NCI-H2171 (cell line): ENCODE measurements at regions not wholly inside any gene's neighbourhood (a gene's known extent, or its start where the extent isn't known, plus 50 kb on each side); places are given as distances from the start of the nearest gene placed in this dataset.
"Not testable (repeated sequence)": the region's sequence is repeated elsewhere in the genome, so short reads cannot be mapped to it uniquely, and the experiment has no call there.

Experiments
- DNase-seq: peaks from one replicate; lab custom pipeline; 2025; lab: John Stamatoyannopoulos, UW

DNA sequence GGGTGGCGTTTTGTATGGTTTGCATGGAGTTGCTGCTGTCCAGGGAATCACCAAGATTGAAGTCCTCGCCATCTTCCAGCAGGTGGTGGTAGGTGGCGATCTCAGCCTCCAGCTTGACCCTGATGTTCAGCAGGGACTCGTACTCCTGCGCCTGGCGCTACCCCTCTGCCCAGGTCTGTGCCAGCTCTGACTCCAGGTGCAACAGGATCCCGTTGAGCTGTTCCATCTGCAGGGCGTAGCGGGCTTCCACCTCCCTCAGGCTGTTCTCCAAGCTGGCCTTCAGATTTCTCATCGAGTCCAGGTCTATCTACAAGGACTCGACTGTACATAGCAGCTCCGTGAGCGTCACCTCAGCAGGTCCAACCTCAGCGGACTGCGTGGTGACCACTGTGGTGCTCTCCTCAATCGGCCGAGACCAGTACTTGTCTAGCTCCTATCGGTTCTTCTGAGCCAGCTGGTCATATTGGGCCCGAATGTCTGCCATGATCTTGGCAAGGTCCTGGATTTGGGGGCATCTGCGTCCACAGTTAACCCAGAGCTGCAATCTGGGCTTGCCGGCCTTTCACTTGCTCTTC is 1584.8 kb upstream of the ACO1 start:
- no peak for DNase-seq

DNA sequence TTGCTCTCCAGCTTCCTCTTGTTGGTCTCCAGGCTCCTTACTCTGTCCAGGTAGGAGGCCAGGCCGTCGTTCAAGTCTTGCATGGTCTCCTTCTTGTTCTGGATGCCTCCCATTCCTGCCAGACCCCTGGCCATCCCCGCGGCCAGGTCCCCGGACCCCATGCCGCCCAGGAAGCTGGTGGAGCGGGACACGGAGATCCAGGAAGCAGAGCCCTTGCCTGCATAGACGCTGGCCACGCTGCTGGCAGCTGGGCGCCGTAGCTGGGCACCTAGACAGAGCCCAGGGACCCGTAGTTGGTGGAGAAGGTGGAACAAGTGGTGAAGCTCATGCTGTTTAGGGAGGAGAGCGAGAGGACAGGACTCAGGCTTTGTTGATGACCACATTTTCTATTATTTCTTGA is 1584.0 kb upstream of the ACO1 start:
- DNase-seq, result no peak

DNA sequence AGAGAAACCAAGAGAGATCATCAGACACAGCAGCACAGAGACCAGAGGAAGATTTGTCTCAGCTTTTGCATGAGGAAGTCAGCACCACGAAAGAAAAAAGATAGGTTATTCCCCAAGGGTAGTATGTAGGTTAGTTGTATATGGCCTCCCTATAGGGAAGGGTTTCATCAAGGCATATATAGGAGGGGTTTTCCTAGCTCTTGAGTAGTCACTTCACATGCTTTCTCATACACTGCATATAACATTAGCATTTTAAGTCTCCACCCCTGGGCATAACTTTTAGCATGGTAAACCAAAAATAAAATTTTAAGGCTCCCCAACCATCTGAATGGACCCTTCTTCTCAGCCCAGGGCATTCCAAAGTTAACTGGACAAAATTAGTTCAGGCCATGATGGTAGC is 1571.6 kb upstream of the ACO1 start:
- no peak for DNase-seq

DNA sequence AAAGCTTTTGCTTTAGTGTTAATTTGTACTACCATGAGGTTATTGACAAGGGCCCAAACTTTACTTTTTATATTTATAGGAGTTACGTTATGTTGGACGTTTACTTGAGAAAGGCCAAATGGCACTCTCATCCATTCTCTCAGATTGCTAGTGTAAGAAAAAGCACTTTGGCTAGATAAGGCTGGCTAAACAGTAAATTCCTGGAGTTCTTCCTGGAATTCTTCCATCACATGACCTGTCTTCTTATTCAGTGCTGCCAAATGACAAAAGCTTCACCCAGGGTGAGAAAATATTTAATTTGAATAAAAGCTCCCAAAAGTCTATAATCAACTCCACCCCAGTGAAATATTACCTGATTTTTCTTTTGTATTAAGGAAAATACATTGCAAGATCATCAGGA is 1568.9 kb upstream of the ACO1 start:
- DNase-seq, result no peak

GRCh38 chr9:30845136-30845535 is 1539.3 kb upstream of the ACO1 start:
- DNase-seq, result no peak

DNA sequence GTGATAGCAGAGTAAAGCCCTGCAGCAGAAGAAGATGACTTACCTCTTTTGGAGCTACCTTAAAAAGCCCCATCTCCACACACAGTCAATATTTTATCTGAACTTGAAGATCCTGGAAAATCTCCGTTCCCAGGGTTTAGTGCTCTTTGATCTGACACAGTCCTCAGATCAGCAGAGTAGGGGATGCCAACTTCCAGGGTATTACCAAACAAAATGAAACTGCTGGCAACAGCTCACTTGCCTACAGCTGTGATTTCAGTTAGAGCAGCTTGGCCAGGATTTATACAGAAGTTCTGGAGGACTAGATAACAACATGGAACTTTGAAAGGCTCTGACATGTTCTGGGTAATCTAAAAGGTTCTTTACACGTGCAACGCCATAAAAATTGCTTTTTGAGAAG is 1537.8 kb upstream of the ACO1 start:
- DNase-seq, result no peak

GRCh38 chr9:30851600-30851999 is 1532.8 kb upstream of the ACO1 start:
- no peak for DNase-seq

DNA sequence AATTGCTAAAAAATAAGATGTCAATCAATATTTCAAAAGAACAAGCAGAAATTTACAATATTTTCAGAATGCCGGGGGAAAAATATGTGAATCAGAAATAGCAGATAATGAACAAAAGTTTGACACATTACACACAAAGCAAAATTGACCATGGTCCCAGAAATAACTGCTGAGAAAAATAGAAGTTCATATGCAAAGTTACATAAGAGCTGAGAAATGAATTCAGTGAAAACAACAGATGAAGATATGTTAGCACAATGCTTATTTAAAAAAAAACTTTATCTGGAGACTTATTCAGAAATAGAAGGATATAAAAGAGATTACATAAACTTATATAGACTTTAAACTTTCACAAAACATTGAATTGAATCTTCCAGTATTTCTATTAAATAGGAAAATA is 1483.7 kb upstream of the ACO1 start:
- no peak for DNase-seq

DNA sequence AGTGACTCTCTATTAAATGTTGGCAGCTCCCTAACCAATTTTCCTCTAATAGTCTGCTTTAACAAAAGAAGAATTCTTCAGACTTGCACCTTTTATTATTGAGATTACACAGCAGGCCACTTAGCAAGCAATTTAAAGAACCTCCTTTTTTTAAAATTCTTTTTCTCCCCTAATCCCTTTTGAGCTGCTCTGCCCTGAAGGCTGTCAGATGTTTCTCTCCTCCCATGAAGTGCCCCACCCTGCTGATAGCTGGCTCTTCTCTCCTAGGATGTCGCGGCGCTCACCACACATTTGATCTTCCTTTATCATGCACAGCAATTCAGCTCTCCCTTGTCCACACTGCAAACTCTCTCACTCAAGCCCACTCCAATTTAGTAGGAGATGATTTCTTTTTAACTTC is 1471.1 kb upstream of the ACO1 start:
- no peak for DNase-seq

DNA sequence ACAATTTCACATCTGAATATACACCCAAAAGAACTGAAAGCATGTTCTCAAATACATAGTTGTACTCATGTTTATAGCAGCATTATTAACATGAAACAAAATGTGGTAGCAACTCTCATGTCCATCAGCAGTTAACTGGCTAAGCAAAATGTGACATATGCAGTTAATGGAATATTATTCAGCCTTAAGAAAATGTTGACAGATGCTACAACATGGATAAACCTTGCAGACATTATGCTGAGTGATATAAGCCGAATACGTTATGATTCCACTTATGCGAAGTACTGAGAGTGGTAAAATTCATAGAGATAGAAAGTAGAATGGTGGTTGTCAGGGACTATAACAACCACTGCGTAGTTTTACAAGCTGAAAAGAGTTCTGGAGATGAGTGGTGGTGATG is 1469.0 kb upstream of the ACO1 start:
- no peak for DNase-seq

GRCh38 chr9:30925126-30925525 is 1459.3 kb upstream of the ACO1 start:
- no peak for DNase-seq

- no peak for DNase-seq
These were observed 1458.8 kb upstream of the ACO1 start for GRCh38 chr9:30925635-30926034.

GRCh38 chr9:30928045-30928444 is 1456.4 kb upstream of the ACO1 start:
- DNase-seq, result no peak

DNA sequence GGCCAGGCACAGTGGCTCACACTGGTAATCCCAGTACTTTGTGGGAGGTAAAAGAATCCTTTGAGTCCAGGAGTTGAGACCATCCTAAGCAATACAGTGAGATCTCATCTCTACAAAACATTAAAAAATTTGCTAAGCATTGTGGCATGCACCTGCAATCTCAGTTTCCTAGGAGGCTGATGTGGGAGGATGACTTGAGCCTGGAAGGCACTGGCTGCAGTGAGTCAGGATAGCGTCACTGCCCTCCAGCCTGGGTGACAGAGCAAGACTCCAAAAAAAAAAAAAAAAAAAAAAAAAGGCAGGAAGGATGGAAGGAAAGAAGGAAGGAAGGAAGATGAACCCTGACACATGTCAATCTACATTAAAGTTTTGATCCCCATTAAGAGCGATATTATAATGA is 1452.2 kb upstream of the ACO1 start:
- DNase-seq, result no peak

- DNase-seq, result no peak
These were observed 1448.7 kb upstream of the ACO1 start for GRCh38 chr9:30935730-30936129.

GRCh38 chr9:30937106-30937505 is 1447.3 kb upstream of the ACO1 start:
- DNase-seq, result no peak

- not testable (repeated sequence) for DNase-seq
These were observed 1441.6 kb upstream of the ACO1 start for GRCh38 chr9:30942852-30943251.

DNA sequence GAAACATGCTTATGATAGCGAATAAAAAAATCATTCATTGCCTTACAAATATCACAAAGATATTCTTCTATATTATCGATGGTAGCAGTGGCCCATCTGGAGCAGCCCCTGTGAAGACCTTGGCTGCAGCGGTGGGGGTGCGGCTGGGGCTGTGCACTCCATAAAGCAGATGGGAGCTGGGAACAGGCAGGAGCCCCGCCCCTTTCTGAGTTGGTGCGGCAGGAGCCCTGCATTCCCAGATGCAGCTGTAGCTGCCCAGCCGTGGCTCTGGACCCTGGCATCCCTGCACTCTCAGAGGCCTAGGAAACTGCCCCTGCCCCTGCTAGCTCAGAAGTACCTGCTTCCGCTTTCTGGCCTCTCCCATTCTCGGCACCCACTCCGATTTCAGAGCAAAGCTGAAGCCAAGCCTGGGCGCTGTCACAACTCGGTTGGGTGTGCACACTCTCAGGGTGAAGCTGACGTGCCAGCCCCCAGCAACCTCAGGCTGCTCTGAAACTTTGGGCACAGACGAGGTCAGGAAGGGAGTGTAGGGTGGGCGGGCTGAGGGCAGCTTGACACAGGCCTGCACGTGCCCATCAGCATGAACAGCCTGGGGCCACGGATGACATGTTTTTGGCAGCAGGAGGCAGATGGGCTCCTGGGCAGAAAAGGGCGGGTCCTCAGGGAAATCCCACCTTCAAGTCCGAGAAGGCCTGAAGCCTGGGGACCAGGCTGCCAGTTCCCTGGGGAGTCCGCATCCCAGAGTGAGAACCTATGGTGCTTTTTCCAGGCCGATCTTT is 1440.8 kb upstream of the ACO1 start:
- no peak for DNase-seq

- no peak for DNase-seq
These were observed 1440.2 kb upstream of the ACO1 start for GRCh38 chr9:30944225-30944569.

GRCh38 chr9:30944741-30945280 is 1439.6 kb upstream of the ACO1 start:
- no peak for DNase-seq

GRCh38 chr9:30964332-30964731 is 1420.1 kb upstream of the ACO1 start:
- DNase-seq, result no peak

DNA sequence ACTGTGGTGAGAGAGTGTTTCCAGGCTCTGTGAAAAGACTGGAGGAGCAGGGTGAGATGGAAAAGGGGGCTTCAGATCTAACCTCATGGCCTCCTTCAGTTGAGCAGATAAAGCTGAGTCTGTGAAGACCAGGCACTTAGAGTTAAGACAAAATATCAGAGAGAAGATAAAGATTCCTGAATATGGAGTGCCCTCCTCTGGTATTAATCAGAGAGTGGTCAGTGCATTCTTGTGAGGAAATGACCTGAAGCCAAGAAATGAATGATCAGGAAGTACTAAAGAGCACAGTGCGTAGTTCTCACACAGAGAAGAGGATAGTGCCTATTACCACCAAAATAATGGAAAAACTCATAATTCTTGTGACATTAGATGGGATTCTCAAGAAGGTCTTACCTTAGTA is 1417.0 kb upstream of the ACO1 start:
- no peak for DNase-seq

DNA sequence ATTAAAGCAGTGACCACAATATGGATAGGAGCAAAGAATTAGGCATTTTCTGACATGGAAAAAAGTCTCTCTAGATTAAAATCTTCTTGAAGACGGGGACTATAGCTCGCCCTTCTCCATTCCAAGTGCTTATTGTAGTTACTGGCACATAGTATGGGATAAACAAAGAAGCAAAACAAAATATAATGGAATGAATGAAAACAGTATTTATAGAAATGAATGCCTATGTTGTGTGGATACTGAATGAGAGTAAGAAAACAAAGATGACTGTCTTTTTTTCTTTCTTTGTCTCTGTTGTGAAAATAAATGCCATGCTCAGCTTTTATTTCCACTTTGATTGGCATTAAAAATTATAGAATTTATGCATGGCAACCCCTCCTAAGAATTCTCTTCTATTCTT is 1414.3 kb upstream of the ACO1 start:
- no peak for DNase-seq

DNA sequence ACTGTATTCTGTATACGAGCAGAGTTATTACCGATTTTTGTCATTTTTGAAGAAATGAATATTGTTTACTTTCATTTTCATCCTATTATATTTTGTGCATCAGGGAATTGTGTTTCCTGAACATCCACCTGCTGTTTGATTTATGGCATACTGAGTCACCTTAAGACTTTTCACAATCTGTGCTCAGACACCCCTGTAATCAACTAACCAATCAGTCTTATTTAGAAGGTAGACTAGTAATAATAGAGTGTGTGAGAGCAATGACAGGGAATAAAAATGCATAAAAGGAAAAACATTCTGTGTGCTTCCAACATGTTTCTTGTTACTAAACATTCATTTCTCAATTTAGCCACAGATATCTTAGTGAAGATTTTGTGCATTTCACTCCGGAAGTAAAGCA is 1413.6 kb upstream of the ACO1 start:
- no peak for DNase-seq
